Lower leg skin (tissue), 4 donors: ENCODE measurements at regions not wholly inside any gene's neighbourhood (a gene's known extent, or its start where the extent isn't known, plus 50 kb on each side); places are given as distances from the start of the nearest gene placed in this dataset.

ENCODE experiments used
- DNase-seq, 2 donors: peaks; one replicate each; pipeline ENCODE4 v3.0.0-alpha.2; 2019; ENCODE audit warnings: low spot score in 2 of 2
- H3K4me3 ChIP-seq: fragments of 200-600 bp; sonication (generic); 2 replicates; pipeline ENCODE4 v1.5.1; 2017; ENCODE audit warnings: mild to moderate bottlenecking, low read depth; ENCODE audit not compliant: poor library complexity, severe bottlenecking
- POLR2A ChIP-seq, 2 donors: fragments of 450-650 bp; IDR thresholded peaks; one replicate each; pipeline ENCODE4 v1.6.1; 2016 to 2017; ENCODE audit warnings: antibody characterized with exemption in 2 of 2, mild to moderate bottlenecking in 1 of 2, moderate library complexity in 1 of 2
- WGBS, 2 donors: methylation state at CpG; one replicate each; pipeline ENCODE4 v1.1.5; 2018; 5-methylcytosine and 5-hydroxymethylcytosine counted together
- intact Hi-C: fragments of 100-400 bp; cut with DNase I; formaldehyde crosslinking; loops from one replicate; pipeline ENCODE4 v1.15.0; 2023; ENCODE audit warnings: low total_unique reads
- TF ChIP-seq, protein P1 (sequence below), 3 donors: fragments of 450-650 bp; IDR thresholded peaks; one replicate each; pipeline ENCODE4 v1.5.1; 2016; ENCODE audit warnings: antibody characterized with exemption in 3 of 3, mild to moderate bottlenecking in 3 of 3, moderate library complexity in 2 of 3

- intact Hi-C loops: no loop called here
- 88 to 100% methylated on average over 1 of the region's 1 CpG for WGBS, 2 donors
- DNase-seq: no peak
- no peak for TF ChIP-seq POLR2A (IDR thresholded peaks at IDR 0.05)
- TF ChIP-seq, protein P1, sequence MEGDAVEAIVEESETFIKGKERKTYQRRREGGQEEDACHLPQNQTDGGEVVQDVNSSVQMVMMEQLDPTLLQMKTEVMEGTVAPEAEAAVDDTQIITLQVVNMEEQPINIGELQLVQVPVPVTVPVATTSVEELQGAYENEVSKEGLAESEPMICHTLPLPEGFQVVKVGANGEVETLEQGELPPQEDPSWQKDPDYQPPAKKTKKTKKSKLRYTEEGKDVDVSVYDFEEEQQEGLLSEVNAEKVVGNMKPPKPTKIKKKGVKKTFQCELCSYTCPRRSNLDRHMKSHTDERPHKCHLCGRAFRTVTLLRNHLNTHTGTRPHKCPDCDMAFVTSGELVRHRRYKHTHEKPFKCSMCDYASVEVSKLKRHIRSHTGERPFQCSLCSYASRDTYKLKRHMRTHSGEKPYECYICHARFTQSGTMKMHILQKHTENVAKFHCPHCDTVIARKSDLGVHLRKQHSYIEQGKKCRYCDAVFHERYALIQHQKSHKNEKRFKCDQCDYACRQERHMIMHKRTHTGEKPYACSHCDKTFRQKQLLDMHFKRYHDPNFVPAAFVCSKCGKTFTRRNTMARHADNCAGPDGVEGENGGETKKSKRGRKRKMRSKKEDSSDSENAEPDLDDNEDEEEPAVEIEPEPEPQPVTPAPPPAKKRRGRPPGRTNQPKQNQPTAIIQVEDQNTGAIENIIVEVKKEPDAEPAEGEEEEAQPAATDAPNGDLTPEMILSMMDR (IDR thresholded peaks at IDR 0.05): no peak
- no peak overlapping the region for H3K4me3 ChIP-seq
Observed at GRCh38 chr4:13852411-13852810, 224.9 kb upstream of the BOD1L1 start.

- H3K4me3 ChIP-seq: no peak overlapping the region
- intact Hi-C loops: no loop called here
- no peak for DNase-seq
- WGBS, 2 donors: 86 to 87% methylated on average over 5 of the region's 5 CpGs
- TF ChIP-seq, protein P1 (IDR thresholded peaks at IDR 0.05): no peak
- no peak for TF ChIP-seq POLR2A (IDR thresholded peaks at IDR 0.05)
Observed at GRCh38 chr4:13856387-13856786, 228.9 kb upstream of the BOD1L1 start.

DNA sequence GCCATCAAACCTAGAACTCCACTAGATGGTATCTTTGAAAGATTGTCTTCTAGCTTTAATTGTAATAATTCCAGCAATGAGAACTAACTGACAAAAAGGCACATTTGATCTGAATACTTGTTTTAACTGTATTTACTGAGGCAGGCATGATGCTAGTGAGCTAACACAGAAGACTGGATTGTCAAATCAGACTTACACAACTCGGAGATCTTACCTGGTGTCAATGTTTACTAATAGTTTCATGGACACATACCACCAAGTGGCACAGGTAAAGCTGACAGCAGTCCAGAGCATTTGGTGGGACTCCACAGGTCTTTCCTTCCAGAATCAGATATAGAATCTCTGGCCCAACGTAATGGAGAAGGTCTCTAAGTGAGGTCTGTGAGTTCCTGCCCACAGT lies 229.9 kb upstream of the BOD1L1 start:
- no peak for DNase-seq
- TF ChIP-seq POLR2A (IDR thresholded peaks at IDR 0.05): no peak
- TF ChIP-seq, protein P1 (IDR thresholded peaks at IDR 0.05): no peak
- no peak overlapping the region for H3K4me3 ChIP-seq
- intact Hi-C loops: no loop called here
- 80 to 81% methylated on average over 2 of the region's 2 CpGs for WGBS, 2 donors

- H3K4me3 ChIP-seq: no peak overlapping the region
- intact Hi-C loops: no loop called here
- no peak for DNase-seq
- TF ChIP-seq POLR2A (IDR thresholded peaks at IDR 0.05): no peak
- TF ChIP-seq, protein P1 (IDR thresholded peaks at IDR 0.05): no peak
Observed at GRCh38 chr4:13857800-13858199, 230.3 kb upstream of the BOD1L1 start.

DNA sequence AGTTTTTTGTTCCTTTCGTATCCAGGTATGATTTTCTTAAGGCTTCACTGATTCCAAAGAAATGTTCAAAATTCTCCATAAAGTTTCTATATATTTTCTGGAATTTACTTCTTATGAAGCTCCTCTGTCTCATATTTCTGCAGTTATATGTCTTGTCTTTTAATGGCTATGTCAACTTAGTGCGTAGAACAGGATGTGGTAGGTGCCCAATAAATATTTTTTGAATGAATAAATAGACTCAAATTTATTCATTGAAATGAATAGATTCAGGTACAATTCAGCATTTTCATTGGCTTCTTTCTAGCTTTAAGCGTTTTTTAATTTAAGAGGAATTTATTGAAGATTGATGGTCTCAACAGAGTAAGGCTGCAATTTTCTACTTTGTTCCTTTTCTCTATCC lies 231.9 kb upstream of the BOD1L1 start:
- intact Hi-C loops: no loop called here
- WGBS, 2 donors: 89 to 93% methylated on average over 3 of the region's 3 CpGs
- no peak for DNase-seq
- no peak overlapping the region for H3K4me3 ChIP-seq
- TF ChIP-seq, protein P1 (IDR thresholded peaks at IDR 0.05): no peak
- TF ChIP-seq POLR2A (IDR thresholded peaks at IDR 0.05): no peak

DNA sequence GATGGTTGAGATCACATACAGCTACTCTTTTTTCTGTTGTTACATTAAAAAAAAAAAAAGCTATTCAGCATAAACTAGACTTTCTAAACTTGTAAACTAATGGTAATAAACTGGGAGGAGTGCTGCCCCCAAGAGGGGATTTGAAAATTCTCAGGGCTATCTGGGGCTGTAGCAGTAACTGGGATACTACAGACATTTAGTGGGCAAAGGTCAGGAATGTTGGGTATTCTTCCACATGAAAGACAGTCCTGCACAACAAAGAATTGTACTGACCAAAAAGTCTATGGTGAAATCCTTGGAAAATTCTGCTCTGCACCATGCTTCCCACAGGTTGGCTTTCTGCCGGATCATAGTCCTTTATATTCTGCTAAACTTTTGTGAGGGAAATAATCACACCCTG lies 232.6 kb upstream of the BOD1L1 start:
- no peak for DNase-seq
- no peak overlapping the region for H3K4me3 ChIP-seq
- TF ChIP-seq, protein P1 (IDR thresholded peaks at IDR 0.05): no peak
- no peak for TF ChIP-seq POLR2A (IDR thresholded peaks at IDR 0.05)
- intact Hi-C loops: no loop called here
- 33 to 61% methylated on average over 1 of the region's 1 CpG for WGBS, 2 donors
